ENCODE measurements at regions not wholly inside any gene's neighbourhood (a gene's known extent, or its start where the extent isn't known, plus 50 kb on each side); places are given as distances from the start of the nearest gene placed in this dataset.

DNA sequence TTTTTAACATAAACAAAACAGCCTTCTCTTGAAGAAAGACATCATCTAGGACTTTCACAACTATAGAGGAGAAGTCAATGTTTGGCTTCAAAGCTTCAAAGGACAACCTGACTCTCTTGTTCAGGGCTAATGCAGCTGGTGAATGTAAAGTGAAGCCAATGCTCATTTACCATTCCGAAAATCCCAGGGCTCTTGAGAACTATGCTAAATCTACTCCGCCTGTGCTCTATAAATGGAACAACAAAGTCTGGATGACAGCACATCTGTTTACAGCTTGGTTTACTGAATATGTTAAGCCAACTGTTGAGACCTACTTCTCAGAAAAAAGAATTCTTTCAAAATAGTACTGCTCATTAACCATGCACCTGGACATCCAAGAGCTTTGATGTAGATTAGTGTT, 259.8 kb upstream of the NR5A2 start:
- TF ChIP-seq TAF1 (IDR thresholded peaks at IDR 0.05; ENCODE audit: low read depth, low read length) (no peak), POLR2A (IDR thresholded peaks at IDR 0.05; ENCODE audit: low read depth, low read length) (no peak), POLR2AphosphoS5 (IDR thresholded peaks at IDR 0.05; ENCODE audit: low read depth, low read length) (no peak), SPI1 (IDR thresholded peaks at IDR 0.05; ENCODE audit: low read depth, low read length) (no peak), POU2F2 (IDR thresholded peaks at IDR 0.05; ENCODE audit: low read depth, low read length) (no peak), PAX5 (IDR thresholded peaks at IDR 0.05; ENCODE audit: insufficient read depth, low read length, severe bottlenecking) (no peak)
